ENCODE measurements at regions not wholly inside any gene's neighbourhood (a gene's known extent, or its start where the extent isn't known, plus 50 kb on each side); places are given as distances from the start of the nearest gene placed in this dataset.

DNA sequence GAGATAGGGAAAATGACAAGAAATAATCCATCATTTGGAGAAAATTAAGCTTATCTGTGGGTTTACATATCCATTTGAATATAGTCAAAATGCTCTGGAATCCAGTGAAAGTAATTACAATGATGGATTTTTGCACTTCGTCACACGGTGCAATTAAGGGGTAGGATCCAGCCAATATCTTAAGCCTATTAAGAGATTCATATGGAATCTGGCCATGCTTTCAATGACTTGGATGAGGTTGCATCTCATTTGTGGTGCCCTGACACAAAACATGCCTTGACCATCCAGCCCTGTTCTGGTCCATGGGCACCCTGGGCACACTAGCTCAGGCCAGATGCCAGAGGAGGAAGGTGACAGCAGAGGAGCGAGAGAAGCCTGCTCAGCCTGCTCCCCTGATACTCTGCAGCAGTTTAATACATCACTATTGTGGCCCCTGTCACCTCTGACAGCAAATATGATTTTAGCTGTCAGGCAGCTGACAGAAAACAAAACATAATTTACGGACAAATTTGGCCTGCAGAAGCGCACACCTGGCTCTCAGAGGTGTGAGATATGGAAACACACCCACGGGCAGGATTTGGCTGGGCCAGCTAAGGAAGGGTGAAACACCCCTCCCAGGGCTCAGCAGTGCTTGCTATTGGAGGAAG is 94.1 kb upstream of the ST8SIA3 start:
- TF ChIP-seq, protein P1, sequence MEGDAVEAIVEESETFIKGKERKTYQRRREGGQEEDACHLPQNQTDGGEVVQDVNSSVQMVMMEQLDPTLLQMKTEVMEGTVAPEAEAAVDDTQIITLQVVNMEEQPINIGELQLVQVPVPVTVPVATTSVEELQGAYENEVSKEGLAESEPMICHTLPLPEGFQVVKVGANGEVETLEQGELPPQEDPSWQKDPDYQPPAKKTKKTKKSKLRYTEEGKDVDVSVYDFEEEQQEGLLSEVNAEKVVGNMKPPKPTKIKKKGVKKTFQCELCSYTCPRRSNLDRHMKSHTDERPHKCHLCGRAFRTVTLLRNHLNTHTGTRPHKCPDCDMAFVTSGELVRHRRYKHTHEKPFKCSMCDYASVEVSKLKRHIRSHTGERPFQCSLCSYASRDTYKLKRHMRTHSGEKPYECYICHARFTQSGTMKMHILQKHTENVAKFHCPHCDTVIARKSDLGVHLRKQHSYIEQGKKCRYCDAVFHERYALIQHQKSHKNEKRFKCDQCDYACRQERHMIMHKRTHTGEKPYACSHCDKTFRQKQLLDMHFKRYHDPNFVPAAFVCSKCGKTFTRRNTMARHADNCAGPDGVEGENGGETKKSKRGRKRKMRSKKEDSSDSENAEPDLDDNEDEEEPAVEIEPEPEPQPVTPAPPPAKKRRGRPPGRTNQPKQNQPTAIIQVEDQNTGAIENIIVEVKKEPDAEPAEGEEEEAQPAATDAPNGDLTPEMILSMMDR (IDR thresholded peaks at IDR 0.05), result no peak
- TF ChIP-seq POLR2A (IDR thresholded peaks at IDR 0.05), result no peak
